ENCODE measurements at regions not wholly inside any gene's neighbourhood (a gene's known extent, or its start where the extent isn't known, plus 50 kb on each side); places are given as distances from the start of the nearest gene placed in this dataset.
A peak's percentile ranks its signal among the peaks of the same experiment; 100 is the strongest.

- no peak for DNase-seq (ENCODE audit: low read depth)
Observed at GRCh38 chr13:99860745-99861144, 110.8 kb downstream of the ZIC5 start.

GRCh38 chr13:99859178-99860177 is 112.1 kb downstream of the ZIC5 start:
- DNase-seq (ENCODE audit: low read depth), result peak; percentile 50

GRCh38 chr13:99857738-99858137 is 113.8 kb downstream of the ZIC5 start:
- DNase-seq (ENCODE audit: low read depth), result no peak

GRCh38 chr13:99855526-99856420 is 115.8 kb downstream of the ZIC5 start:
- DNase-seq (ENCODE audit: low read depth), result no peak

GRCh38 chr13:99854366-99854765 is 117.2 kb downstream of the ZIC5 start:
- DNase-seq (ENCODE audit: low read depth), result no peak

GRCh38 chr13:99847318-99847750 is 124.2 kb downstream of the ZIC5 start:
- DNase-seq (ENCODE audit: low read depth), result no peak

GRCh38 chr13:99845161-99845874 is 126.2 kb downstream of the ZIC5 start:
- DNase-seq (ENCODE audit: low read depth), result no peak

- no peak for DNase-seq (ENCODE audit: low read depth)
Observed at GRCh38 chr13:99844421-99844820, 127.1 kb downstream of the ZIC5 start.

- DNase-seq (ENCODE audit: low read depth), result no peak
Observed at GRCh38 chr13:99843872-99844271, 127.7 kb downstream of the ZIC5 start.

- no peak for DNase-seq (ENCODE audit: low read depth)
Observed at GRCh38 chr13:99842405-99842804, 129.2 kb downstream of the ZIC5 start.

- DNase-seq (ENCODE audit: low read depth), result no peak
Observed at GRCh38 chr13:99836291-99836690, 135.3 kb downstream of the ZIC5 start.

- DNase-seq (ENCODE audit: low read depth), result no peak
Observed at GRCh38 chr13:99835442-99835841, 136.1 kb downstream of the ZIC5 start.

GRCh38 chr13:99834246-99834645 is 137.3 kb downstream of the ZIC5 start:
- no peak for DNase-seq (ENCODE audit: low read depth)

- no peak for DNase-seq (ENCODE audit: low read depth)
Observed at GRCh38 chr13:99832347-99832746, 139.2 kb downstream of the ZIC5 start.

GRCh38 chr13:99830931-99831330 is 140.6 kb downstream of the ZIC5 start:
- DNase-seq (ENCODE audit: low read depth), result no peak

GRCh38 chr13:99829593-99830239 is 141.9 kb downstream of the ZIC5 start:
- no peak for DNase-seq (ENCODE audit: low read depth)

GRCh38 chr13:99829161-99829560 is 142.4 kb downstream of the ZIC5 start:
- DNase-seq (ENCODE audit: low read depth), result no peak

- DNase-seq (ENCODE audit: low read depth), result no peak
Observed at GRCh38 chr13:99828735-99829134, 142.8 kb downstream of the ZIC5 start.

- DNase-seq (ENCODE audit: low read depth), result no peak
Observed at GRCh38 chr13:99828123-99828522, 143.4 kb downstream of the ZIC5 start.

- no peak for DNase-seq (ENCODE audit: low read depth)
Observed at GRCh38 chr13:99827011-99827772, 144.4 kb downstream of the ZIC5 start.

GRCh38 chr13:99823961-99824360 is 147.6 kb downstream of the ZIC5 start:
- no peak for DNase-seq (ENCODE audit: low read depth)

Data from activated T-helper 9 cell treated with anti-CD3 and anti-CD28 coated beads, Interleukin-2, amount 50 U/mL, for 16 hours (primary cell).